ENCODE measurements at regions not wholly inside any gene's neighbourhood (a gene's known extent, or its start where the extent isn't known, plus 50 kb on each side); places are given as distances from the start of the nearest gene placed in this dataset.

- no peak for DNase-seq
Measured at GRCh38 chr2:7988440-7988839, 693.4 kb upstream of the ID2 start.

DNA sequence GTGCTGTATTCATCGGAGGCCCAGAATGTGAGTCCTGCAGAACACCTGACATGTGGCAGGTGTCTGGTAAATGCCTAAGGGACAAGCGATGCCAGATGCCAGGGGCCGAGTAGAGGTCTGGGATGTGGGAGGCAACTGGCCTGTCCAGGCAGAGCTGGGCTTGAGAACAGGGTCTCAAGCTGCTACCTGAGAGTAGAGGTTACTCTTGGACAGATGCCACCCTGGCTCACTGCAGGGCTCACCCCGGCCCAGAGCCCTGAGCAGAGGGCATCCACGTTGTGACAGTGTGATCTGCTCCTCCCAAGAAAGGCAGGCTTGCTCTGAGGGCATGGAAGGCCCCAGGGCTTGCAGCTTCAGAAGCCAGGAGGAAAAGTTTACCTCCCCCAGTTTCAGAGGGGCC is 692.0 kb upstream of the ID2 start:
- no peak for DNase-seq

DNA sequence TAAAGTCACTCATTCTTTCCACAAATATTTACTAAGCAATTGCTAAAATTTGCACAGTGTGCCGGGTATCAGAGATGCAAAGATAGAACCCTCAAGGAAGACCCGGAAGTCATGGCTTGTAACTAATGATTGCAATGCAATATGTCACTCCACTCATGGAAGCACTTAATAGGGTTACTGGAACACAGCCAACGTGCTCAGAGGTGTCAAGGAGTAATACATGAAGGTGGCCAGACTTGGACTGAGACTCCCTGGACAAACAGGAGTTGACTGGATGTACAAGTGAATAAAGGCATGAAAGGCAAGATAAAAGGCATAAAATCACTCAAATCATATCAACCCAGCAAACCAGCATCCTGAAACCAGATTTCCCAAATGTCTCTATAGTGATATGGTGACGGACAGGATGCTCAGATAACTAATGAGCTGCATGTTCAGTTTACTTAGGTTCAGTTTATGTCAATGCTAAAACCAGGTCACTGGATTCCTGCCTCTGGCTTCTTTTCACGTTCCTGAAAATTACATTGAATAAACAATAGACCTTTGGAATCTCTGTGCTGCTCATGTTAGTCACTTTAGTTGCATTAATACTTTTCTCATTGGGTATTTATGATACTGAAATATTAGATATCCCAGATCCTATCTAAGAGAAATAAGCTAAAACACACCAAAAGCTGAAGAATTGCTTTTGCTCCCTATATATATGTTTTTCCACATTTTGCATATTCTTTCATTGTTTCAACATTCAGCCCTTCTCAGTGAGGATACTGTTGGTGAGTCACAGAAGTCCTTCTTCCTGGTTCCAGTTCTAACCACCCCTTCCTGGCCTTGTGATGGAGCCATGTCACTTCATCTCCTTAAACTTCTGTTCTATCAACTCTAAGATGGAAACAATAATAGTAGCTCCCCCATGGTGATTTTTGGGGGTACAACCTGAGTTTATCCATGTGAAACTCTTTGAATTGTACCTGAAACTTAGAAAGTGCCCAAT is 688.9 kb upstream of the ID2 start:
- DNase-seq = no peak

GRCh38 chr2:7994397-7994951 is 687.4 kb upstream of the ID2 start:
- DNase-seq = no peak

- no peak for DNase-seq
Measured at GRCh38 chr2:7997279-7997678, 684.6 kb upstream of the ID2 start.

DNA sequence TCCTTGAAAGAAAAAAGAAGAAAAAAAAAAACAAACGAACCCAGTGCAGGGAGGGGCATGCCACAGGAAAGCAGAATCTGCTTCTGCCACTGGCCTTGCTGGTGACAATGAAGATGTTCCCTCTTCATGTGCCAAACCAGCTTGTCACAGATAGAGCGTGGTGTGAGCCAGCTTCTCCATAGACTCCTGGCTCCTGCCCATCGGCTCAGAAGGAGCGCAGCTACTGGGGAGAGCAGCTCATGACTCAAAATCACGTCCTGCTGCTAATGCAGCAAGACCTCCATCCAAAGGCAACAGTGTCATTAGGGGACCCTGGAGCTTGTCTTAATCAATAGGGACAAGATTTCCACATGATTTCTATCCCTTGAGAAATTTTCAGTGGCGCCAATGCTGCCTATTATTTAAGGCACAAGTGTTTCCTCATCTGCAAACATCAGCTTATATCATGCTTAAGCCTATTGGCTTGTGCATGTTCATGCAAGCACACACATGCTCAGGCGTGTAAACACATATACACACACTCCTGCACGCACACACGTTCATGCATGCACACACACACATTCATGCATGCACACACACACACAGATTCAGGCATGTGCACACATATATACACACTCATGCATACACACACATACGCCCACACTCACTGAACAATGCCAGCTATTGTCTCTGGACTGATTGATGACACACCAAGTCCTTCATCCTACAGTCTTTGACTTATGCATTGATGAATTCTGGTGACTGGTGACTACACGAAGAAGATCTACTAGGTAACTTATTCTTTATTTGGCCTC is 682.0 kb upstream of the ID2 start:
- no peak for DNase-seq

DNA sequence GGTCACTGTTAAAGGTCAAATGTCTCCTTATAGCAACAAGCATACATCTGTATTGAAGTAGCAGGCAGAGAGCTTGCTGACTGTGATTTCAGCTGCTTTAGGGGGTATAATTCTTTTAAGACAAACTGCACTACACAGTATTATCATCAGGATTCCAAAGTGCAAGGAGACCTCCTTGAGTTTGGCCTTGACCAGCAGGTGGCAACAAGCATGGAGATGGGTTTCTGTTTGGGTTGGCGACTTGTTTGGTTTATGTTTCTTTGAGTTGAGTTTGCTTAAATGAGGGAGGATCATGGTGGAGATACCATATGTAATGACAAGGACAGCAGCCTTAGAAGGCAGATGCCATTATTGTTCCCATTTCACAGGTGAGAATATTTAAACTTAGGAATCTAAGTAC is 681.0 kb upstream of the ID2 start:
- DNase-seq = peak in 1 of 2 donors; percentile 20

DNA sequence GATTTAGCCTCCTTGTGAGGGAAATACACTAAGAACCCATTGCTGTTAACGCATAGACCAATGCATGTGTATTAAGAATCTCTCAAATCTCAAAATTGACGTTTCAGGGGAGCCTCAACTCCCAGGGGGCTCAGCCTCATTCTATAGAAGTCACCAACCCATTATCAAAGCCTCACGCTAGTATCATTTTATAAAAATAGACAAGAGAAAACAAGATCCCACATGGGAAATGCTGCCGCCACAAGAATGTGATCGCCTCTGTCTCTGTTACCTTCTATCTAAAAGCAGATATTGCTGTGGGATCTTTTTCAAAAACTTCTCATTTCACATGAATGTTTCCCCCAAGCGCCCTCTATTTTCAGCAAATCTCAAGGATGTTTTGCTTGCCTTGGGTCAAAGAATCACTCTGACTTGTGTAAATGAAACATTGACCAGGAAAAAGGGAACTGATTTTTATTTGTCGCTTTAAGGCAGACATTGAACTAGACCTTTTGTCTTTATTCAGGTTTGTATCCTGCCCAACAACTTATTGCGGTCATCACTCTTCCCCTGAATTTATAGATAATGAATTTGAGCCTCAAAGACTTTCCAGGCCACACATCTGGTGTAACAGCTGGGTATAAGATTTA is 679.0 kb upstream of the ID2 start:
- DNase-seq = no peak

DNA sequence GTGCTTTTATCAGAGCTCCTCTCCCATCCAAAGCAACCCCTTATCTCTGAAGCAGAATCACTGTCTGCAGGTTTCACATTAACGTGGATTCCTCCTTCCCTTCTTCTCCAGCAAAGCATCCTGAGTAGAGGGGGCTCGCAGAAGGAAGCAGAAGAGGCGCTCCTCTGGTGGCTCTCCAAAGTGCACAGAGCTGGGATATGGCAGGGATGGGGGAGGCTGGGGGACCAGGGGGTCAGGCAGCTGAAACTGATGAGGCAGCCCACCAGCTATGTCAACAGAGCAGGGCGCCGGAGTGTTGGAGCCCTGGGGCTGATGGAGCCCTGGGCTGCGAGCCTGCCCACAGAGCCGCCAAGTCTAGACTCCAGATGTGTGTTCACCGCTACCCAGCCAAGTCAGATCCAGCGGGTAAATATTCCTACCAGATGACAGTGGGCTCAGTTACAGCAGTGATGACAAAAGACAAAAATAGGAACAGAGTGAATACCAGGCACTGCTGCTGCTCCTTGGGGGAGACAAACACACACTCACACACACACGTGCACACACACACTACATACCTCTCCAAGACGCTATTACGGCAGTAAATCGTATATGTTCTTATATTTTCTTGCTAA is 678.3 kb upstream of the ID2 start:
- DNase-seq = no peak

GRCh38 chr2:8004250-8004681 is 677.6 kb upstream of the ID2 start:
- DNase-seq = peak; percentile 4 to 53

DNA sequence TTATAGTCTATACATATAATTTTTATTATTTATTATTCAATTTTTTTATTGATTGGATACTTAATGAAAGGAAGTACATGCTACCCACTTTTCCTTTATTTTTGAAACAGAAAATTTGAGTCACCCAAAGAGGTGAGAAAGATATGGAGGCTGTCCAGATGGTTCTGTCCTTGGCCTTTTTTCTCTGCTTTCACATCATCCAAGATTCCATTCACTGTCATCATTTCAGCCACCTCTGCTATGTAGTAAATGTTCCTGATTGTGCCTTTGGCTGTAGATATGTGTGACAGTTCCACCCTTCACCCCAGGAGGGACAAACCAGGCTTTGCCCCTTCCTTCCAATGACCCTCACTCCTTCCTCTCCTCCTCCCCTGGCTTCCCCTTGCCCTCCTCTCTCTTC is 675.7 kb upstream of the ID2 start:
- no peak for DNase-seq

DNA sequence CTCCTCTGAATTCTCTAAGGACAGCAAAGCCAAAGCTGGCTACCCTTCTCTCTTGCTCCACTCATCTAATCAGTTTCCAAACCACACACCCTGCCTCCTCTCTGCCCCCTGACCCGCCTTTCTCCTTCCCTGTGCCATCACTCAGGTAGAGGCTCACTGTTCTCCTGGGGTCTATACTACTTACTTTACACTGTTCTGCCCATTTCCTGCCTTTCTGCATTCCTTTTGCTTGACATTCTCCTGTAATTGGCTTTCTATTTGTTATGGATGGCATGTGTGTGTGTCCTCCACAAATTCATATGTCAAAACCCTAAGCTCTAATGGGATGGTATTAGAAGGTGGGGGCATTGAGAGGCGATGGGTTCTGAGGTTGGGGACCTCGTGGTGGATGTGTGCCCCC is 675.2 kb upstream of the ID2 start:
- no peak for DNase-seq

GRCh38 chr2:8009010-8009597 is 672.8 kb upstream of the ID2 start:
- peak in 1 of 2 donors; percentile 41 for DNase-seq

DNA sequence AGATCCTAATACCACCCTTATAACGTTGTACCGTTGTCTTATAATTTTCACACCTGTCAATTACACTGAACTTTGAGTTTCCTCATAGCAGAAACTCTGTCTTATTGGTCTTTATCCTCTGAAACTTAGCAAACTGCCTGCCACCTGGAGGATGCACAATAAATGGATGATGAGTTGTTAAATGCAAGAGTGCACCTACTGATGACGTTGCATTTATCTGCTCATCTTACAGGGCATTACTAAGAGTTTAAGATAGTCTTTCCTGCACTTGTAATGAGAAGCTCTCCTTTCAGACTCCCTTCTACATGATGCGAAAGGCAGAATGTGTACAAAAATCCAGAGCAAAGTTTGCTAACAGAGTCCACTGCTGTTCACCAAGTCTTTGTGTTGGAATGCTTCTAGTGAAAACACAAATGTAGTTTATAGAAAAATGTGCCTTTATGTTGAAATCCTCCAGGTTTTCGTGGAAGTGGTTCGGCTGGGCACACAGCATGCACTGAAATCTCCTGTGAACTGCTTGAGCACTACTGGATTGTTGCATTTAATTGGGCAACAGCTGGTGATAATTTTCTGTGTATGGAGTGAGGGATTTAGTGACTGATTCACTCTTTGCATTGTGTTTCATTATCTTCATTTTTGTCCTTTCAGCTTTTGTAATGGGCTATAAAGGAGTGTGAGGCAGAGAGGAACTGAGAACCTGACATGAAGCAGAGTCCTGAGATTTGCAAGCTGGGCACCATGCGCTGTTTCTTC is 665.8 kb upstream of the ID2 start:
- DNase-seq = no peak

DNA sequence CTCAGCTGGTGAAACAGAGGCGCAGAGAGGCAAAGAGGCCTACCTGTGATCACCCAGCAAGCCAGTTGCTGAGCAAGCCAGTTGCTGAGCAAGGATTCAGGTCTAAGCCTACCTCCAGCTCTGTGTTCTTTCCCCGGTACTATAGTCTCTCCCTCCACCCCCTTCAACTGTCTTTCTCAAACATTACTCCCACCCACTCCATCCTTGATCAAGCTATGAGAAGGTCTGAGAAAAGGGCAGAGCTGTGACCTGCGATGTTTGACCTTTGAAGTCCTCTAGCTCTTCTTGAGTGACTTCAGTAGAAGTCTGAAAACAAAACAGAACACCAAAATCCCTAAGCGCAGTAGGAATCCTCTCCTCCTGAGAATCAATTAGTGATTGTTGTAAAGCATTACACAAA is 665.2 kb upstream of the ID2 start:
- no peak for DNase-seq

GRCh38 chr2:8018956-8019355 is 662.9 kb upstream of the ID2 start:
- no peak for DNase-seq

GRCh38 chr2:8019934-8020333 is 661.9 kb upstream of the ID2 start:
- DNase-seq = no peak

- DNase-seq = no peak
Measured at GRCh38 chr2:8021921-8022320, 659.9 kb upstream of the ID2 start.

GRCh38 chr2:8022908-8023640 is 658.8 kb upstream of the ID2 start:
- peak; percentile 7 to 53 for DNase-seq

GRCh38 chr2:8024506-8024905 is 657.4 kb upstream of the ID2 start:
- DNase-seq = no peak

DNA sequence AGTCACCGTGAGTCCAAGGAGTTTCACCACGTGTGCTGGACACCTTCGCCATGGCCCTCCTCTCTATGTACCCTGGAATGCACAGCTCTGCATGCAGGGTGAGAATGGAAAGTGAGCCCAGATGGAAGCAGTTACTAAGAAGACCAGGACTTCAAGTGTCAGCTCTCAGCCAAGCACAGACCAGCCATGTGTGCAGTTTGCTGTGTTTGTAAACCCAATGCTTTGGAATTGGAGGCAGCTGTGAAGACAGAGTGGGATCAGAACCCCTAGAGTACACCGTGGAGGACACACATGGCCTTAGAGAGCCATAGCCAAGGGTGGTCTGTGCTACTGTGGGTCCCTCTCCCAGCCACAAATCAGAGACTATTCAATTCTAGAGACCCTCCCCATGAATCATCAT is 655.5 kb upstream of the ID2 start:
- DNase-seq = no peak
